ENCODE measurements at regions not wholly inside any gene's neighbourhood (a gene's known extent, or its start where the extent isn't known, plus 50 kb on each side); places are given as distances from the start of the nearest gene placed in this dataset.

DNA sequence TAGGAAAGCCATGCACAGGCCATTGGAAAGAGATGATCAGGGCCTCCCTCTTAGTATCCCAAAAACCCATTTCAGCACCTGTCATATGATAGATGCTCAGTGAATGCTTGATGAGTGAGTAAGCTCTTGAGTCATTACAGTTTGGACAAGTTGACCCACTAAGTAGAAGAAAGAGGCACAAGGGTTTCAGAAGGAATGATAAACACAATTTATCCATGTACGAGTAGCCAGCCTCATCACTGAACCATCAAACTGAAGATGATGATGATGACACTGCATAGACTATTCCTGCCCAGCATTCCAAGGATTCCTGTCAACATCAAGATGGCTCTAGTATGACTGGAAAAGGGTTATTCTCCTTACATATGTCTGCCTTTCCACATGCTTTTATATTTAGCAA, 596.0 kb downstream of the BCL11A start:
- no peak for DNase-seq

DNA sequence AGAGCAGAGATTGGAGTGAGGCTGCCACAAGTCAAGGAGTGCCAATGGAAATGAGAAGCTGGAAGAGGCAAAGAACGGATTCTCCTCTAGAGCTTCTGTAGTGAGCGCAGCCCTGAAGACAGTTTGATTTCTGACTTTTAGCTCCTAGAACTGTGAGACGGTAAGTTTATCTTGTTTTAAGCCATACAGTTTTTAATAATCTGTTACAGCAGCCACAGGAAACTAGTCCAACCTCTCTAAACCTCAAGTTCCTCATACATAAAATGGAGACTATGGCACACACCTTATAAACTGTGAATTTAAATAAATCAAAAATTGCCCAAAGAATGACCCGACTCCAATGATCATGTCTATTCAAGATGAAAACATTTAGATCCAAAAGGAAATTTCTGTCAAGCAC, 596.5 kb downstream of the BCL11A start:
- DNase-seq: peak; percentile 14 to 24

DNA sequence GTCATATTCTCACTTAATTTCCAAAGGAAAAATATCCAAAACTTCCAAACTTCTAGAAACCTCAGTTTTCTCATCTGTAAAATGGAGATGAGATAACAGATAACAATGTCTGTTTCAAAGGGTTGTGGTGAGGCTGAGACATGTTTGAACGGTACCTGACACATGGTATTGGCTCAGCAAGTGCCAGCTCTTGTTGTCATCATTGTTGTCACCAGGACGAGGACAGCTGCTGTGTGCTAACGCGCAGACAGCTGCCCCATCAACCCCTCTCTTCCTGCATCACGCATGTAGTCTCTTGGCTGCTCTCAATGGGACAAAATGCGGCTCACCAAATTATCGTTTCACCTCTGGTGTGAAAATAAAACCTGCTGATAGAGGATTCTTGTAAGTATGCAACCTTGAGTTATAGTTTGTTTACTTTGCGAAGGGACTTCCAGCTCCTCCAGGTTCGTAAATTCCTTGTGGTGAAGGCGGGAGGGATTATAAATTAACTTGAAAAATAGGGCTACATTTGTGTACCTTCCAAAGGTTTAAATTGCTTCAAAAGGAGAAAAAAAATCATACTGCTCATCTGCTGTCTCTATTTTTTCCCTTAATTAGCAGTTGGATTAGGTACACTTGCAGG, 605.4 kb downstream of the BCL11A start:
- DNase-seq: no peak

DNA sequence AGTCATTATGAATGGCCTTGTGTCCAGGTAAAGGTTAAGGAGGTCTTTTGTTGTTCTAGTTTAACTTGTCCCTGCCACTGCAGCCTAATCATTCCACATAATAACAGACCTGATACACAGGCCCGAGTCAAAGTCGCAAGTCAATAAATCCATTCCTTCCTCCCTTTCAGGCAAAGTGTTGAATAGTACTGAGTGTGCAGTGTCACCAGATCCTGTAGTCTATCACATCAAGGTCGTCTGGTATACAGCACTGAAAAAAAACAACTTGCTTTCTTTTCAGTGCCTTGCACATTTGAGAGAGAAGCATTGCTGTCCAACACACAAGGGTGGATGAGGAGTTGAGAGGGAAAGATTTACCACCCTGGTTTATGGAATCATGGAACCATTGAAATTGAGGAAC, 606.2 kb downstream of the BCL11A start:
- DNase-seq: no peak

DNA sequence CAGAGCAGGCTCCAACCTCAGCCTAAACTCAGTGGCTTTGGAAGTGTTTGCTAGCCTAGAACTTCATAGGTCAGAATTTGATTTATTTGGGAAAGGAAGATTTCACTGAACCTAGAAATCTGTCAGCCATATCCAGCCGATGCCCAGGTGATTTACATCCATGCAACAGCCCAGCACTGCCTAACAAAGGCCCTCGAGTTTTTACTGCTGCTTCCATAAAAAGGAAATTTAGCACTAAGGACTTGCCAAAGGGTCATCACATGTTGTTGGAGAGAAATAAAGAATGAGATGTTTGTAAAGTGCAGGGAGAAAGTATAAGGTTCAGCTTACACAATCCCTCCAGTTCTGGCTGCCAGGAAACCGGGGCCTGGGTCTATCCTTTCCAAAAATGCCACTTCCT, 614.2 kb downstream of the BCL11A start:
- DNase-seq: no peak

DNA sequence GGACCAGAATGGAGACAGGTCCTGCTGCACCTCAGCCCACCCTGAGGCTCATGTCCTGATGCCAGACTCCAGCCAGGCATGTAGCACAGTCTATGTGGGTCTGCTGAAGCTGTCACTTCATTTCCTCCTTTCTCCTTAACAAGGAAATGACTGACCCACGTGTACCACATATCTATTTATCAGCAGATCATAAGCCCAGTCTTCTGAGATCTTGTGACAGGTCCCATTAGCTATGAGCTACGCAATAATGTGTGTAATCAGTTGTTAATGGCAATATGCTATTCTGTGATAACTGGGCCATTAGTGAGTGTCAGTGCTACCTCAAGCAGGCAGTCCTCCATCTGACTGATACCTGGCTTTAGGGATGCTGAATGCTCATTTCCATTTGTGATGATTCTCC, 615.3 kb downstream of the BCL11A start:
- no peak for DNase-seq

DNA sequence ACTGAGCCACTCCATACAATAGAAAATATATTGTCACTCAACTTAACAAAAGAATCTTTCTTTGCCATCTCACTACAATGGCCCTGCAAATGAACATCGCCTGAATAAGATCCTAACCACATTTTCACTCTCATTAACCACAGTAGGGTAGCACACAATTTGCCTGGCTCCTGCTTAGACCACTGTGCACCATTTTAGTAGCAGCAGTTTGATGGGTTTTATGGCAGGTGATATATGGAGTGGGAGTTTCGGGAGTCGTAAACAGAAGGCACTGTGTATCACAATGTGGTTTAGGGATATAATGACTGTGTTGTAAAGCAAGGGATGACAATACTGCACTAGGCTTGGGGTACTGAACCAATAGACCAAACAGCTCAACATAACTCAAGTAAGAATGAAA, 617.4 kb downstream of the BCL11A start:
- DNase-seq: no peak

DNA sequence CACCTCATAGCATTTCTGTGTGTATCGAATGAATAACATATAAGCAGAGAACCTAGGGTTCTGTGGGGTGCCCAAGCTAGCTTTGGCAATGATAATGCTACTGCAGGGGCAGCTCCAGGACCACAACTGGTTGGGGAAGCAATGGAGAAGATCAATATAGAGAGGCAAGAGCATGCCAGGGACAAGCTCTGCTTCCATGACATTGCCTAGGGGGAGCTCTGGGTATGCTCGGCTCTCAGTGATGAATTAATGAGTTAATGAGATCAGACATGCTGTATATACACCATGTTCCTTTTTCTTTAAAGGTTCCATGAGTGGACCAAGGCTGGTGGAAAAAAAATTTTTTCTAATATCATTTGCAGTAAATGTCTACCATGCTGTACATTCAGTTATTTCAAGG, 618.4 kb downstream of the BCL11A start:
- no peak for DNase-seq

DNA sequence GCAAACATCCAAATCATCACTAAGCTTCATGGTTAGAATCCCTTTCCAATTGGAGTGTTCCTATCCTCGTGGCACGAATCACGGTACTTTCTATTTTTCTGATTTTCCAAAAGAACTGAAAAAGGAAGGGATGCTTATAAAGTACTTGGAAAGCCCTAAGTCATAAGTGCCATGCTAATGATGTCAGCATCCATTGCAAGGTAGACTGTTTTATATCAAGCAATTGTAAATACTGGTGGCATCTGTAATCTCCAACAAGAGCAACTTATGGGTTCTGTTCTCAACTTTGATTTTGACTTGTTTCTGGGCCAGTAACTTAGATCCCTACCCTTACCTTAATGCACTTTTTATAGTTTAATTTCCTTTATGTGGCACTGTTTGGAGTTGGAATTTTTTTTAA, 619.5 kb downstream of the BCL11A start:
- no peak for DNase-seq

DNA sequence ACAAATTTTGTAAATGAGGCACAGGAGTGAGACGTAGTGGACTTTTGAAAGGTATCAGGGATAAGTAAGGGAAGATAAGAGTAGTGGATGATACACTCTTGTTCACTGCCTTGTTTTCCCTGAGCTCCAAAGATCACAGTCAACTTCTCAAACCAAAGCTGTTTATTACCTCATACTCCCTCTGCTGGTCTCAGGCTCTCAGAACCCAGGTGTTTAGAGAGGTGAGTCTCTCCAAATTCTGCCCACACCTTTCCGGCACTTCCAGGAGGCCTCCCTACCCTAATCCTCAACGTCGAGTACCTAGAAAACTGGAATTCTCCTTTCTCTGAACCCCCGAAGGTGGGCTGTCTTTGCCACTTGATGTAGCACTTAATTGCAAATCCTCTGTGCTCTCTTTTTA, 621.1 kb downstream of the BCL11A start:
- no peak for DNase-seq

DNA sequence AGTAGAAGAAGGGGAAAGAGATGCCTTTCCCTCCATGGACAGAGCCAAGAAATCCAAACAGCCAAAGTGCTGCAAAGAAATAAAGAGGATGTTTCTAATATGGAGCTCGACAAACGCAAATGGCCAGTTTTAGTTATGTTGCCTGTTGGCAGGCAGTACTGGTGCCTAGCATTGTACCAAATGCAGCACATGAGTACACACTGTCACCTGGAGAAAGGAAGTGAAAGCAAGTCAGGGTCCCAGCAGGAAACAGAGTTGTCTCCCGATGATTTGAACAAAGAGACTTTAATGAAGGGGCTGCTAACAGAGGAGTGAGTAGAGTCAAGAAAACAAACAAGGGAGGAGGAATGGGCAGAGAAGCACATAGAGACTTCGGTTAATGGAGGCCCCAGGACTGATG, 623.0 kb downstream of the BCL11A start:
- no peak for DNase-seq

DNA sequence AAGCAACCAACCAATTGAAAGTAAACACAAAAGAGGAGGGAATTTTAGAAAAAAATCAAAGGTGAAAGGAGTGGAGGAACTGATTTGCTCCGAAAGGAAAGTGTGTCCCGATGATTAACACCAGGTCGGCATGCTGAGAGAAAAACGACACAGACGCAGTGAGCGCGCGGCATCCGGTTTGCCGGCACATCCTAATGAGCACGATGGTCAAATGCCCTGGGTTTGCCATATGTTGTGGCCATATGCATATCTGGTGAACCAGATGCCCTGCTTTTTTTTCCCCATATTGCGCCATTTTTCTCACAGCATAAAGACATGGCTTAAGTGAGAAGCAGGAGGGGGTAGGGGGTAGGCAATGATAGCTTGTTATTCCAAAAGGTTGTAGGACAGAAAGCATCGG, 626.7 kb downstream of the BCL11A start:
- DNase-seq: no peak

DNA sequence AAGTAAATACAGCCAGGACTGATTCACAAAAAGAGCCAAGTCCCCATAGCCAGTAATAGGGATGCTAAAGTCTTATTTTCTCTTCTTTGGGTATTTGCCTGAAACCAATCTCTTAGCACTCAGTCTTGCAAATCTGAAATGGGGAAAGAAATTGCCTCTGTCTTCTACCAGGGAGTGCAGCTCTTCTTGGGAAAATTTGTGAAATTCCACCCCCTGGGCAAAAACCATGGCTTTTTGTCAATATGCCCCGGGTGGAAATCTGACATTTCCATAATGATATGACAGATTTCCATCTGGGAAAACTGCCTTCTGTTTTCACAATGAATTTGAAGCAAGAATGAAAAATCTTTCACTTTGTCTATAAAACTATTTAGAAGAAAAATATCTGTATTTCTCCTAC, 628.1 kb downstream of the BCL11A start:
- no peak for DNase-seq

DNA sequence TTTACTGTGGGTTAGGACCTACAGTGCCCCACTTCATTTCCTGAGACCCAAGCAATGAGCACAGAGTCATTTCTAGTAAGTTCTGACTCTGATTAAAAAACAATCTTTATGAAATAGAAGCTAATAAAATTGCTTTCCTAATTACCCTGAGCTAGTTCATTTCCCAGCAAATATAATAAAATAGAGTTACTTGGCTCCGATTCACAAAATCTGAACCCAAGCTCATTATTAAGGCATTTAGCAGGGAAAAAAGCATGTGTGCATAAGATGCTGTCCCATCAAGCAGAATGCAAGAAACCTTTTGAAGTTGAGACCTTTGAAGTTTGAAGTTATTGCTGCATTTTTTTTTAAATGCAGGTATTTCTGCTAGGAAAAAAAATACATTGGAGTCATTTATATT, 629.1 kb downstream of the BCL11A start:
- no peak for DNase-seq

DNA sequence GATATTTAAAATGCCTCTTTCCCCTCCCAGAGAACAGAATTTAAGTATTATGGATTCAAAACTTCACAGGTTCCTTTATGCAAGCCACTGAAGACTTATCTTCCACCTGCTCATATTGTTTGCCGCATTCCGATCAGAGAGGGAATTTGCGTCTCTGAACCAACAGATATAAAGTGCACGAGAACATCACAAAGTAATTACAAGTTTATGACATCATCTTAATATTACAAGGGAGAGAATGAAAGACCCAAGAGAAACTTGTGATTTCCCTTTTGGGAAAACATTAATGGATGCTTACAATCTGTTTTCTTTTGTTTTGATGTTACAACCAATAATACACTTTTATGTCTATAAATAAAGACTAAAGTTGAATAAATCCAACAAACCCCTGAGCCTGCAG, 631.0 kb downstream of the BCL11A start:
- no peak for DNase-seq

DNA sequence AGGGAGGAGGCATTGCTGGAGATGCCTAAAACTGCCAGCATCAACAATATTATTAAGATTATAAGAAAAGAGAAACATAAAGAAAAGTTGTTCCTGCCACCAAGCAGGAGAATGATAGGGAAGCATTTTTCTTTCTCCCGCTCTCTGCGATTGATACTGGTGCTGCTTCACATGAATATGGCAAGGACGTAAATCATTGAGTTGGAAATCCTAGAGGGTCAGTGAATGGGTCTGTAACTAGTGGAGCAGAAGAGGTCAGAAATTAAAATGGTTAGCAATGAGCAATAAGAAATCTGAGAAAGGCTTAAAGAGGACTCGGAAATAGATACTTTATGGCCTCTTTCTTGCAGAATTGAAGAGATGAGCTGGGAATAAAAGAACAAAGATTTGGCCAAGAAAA, 631.7 kb downstream of the BCL11A start:
- no peak for DNase-seq

DNA sequence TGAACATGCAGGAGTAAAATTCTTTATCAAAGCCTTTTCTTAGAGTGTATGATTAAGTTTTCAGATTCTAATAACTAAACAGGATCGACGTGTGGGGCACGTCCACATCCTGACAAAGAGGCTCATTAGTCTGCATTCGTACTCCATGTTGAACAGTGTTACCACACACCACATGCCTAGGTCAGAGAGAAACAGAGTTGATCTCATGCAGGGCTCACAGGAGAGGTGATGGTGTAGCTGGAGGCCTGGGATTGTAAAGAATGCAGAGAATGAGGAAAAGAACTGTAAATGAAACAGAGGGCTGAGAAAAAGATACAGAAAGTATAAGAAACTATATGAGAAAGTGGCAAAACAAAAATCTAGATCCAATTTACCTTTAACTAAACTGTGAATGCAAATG, 632.5 kb downstream of the BCL11A start:
- DNase-seq: no peak

DNA sequence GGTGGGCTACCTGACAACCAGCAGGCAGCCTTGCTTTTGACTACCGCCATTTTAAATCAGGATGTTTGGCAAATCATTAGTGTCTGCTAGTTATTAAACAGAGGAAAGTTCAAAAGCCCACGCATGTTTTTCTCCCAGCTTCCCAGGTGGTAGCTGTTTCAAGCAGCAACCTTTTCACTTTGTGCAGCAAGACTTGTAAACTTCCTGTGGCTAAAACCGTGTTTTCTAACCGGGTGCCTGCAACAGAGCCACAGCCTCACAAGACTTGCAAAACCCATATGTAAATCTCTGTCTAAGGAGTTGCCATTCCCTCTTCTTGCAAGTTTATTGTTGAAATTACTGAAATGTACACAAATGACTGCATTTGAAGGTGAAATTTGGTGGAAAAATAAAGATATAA, 633.1 kb downstream of the BCL11A start:
- no peak for DNase-seq

DNA sequence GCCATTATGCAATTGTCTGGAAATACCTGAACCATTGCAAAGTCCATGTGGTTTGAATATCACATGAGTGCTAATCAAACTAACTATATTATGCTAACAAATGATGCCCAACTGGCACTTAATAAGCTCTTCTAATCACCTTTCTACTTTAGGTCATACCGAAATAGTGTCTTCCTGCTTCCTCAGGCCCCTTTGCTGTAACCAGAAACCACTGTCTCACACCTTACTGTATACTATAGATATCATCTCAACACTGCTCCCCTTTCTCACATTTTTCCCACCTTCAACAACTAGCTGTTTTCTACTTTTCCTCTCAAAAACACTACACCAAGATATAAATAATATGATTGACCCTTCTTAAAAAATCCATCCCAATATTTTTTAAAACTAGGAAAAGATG, 633.9 kb downstream of the BCL11A start:
- no peak for DNase-seq

DNA sequence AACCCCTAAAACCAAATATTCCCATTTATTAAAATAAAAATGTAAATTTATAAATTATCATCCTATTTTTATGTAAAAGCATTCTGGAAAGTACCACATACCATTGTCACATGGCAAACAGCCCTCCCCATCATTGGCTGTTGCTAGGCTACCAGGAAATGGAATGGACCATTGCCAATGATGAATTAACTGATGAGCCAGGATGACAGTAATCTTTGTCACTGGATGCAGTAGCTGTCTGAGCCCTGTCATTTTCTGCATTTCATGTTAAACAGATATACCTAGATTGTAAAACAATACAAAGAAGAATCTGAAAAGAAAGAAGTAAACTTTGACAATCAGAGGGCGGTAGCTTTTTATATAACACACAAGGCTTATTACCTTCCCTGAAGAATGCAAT, 641.4 kb downstream of the BCL11A start:
- no peak for DNase-seq

DNA sequence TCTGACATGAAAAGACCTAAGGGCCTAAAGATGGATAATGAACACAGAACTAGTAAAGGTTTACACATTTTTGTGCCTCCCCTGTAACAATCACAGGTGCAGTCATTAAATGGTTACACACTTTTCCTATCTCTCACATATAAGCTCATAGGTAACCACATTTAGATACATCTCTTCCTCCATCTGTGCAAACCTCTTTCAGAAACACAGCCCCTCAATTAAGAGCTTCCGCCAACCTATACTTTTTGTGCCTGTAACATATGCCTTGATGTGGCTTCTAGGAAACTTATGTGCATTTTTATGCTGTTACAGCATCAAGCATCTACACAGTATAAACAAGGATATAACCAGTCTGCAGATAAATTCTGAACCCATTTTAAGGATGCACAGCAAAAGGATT, 643.3 kb downstream of the BCL11A start:
- no peak for DNase-seq

DNA sequence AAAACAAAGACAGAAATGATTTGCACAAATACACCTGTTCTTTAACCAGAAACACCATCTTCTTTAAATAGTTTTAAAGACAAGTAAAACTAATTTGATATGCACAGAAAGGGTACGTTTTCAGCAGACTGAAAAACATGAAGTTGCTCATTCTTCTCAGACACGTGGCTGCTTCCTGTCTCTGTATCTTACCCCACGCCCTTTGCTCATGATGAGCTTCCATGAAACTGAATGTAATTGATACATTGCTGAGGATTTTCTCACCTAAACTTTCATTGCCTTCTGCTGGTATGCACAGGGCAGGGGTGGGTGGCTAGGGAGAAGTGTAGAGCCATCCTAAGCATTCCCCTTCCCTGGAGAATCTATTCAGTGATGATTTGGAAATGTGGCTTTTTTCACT, 644.3 kb downstream of the BCL11A start:
- DNase-seq: no peak

DNA sequence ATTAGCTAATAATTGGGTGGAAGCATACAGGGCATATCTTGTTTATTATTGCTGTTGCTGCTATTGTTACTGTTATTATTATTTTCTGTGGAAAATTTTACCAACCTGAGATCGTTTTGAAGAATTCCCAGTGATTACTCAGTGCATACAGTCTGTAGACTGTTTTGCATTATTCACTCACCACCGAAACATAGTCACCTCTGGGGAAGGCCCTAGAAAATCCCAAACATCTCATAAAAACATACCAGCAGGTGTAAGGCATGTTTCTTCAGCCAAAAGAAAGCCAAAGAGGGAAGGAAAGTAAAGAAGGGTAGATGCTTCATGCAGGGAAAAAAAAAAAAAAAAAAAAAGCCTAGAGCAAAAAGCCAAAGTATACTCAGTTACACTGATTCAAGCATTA, 647.7 kb downstream of the BCL11A start:
- DNase-seq: no peak

DNA sequence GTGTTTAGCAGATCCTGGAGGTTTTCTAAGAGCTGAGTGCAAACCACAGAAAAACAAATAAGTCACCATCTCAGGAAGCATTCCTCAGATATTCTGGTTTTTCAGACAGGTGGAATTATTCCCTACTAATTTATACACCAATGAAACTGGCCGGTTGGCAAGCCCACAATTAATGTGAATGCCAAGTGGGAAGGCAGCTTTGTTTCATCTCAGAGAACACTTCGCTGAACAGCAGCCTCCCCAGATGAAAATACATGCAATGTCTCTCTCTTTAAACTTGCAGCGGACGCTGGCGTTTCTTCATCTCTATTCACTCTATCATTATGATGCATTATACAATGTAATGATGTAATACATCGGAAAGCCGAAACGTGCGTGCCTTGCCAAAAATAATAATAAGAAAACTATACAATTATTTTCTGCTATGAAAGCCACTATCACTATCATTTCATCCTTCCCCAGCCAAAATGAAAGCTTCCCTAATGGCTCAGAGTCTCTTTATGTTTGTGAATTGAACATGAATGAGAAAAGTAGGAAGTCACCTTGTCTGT, 649.4 kb downstream of the BCL11A start:
- DNase-seq: no peak

DNA sequence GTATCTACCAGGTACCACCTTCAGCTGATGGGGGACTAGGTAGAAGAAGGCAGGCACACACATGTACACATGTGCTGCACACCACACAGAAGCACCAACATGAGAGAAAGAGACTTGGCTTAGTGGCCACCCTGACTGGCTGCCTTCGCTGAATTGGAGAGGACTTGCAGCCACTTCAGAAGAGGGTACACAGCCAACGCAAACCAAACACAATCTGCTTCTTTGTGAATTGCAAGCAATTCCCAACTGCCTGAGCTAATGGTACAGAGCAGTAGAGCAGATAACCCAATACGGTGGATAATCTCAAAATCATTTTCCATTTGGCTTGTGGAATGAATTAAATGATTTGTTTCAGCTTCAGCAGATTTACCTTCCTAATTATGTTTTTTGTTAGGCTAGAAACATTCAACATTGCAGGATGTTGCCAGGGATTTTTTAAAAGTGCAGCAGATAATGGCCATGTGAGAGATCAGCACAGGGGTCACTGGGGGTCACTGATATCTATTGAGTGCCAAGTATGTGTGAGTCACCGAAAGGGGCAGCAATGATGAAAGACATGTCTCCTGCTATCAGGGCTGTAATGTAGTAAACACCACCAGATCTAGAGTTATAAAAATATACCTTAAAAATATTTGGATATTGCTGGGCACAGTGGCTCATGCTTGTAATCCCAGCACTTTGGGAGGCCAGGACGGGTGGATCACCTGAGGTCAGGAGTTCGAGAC, 652.6 kb downstream of the BCL11A start:
- DNase-seq: no peak

Data from Kasumi-1 (cell line).